Inflammatory macrophage treated with lipopolysaccharide for 1 hour (primary cell): ENCODE measurements at regions not wholly inside any gene's neighbourhood (a gene's known extent, or its start where the extent isn't known, plus 50 kb on each side); places are given as distances from the start of the nearest gene placed in this dataset.
A peak's percentile ranks its signal among the peaks of the same experiment; 100 is the strongest.

Experiments used
- DNase-seq, 2 donors: peaks; one replicate each; pipeline ENCODE4 v3.0.0-alpha.2; 2020 to 2022

DNA sequence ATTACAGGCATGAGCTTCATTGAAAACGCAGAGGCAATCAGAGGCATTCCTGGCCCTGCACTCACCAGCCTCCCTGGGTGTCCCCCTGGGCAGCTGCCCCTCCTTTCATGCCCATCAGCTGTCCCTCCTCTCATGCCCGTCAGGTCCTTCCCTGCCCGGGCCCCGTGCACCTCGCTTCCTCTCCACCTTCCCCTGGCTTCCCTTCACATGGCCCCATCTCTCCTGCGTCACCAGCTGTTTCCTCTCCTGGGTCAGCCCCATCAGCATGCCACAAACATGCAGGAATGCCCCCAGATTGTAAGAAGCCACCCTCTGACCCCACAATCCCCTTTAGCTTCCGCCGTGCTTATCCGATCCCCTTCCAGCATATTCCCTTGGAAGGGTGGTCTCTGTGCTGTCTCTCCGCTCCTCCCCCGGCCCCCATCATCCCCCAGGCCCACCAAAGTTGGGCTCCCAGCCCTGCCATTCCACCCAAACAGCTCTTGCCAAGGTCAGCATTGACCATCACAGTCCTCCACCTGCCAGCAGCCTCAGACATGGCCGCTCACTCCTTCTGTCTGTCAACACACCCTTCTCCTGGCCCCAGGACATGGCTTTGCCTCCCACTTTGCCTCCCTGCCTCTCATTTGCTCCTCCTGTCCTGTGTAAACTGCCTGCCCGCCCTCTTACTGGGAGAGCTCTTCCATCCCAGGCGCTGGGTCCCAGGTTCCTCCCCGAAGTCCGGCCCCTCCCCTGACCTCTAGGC, 98.6 kb upstream of the IER5L start:
- no peak for DNase-seq

DNA sequence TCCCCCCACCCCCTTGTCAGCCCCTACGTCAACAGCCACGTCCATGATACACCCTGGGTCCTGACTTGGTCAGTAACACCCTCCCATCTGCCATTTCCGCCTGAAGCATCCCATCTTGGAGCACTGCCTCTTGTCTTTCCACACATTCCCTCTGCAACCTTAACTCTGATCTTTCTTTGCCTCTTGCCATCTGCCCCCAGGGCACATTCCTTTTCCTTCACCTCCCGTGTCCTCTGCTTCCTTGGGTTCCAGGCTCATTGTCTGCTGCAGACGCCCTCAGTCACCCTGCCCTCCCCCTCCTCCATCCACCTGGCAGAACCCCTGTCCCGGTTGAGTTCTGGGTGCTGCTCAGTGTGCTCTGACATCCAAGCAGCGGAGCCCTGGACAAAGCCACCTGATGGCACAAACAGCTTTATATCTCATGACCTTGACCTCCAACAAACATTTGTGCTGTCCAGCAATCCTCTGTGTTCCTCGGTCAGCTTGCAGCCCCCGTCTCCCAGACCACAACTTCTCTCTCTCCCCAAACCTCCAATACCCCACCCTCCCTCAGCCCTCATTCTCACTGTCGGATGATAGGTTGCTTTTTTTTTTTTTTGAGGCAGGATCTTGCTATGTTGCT, 97.7 kb upstream of the IER5L start:
- DNase-seq = no peak

DNA sequence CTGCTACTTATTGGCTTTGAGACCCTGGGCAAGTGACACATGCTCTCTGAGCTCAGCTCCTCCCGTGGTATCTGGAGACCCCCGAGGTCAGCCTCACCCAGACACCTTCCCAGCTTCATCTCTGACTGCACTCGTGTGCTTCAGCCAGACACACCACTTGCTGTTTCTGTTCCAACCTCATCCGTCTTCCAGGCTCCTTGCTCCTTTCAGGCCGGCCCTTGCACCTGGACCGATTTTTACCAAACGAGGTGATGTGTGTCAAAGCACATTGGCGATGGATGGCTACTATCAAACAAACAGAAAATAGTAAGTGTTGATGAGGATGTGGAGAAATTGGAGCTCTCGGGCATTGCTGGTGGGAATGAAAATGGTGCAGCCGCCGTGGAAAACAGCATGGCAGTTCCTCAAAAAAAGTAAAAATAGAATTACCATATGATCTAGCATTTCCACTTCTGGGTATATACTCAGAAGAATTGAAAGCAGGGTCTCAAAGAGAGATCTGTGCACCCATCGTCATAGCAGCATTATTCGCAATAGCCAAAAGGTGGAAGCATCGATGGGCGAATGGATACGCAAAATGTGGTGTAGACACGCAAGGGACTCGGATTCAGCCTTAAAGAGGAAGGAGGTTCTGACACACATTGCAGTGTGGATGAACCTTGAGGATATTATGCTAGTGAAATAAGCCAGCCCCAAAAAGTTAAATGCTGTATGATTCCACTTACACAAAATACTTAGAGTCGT, 96.1 kb upstream of the IER5L start:
- DNase-seq = no peak

DNA sequence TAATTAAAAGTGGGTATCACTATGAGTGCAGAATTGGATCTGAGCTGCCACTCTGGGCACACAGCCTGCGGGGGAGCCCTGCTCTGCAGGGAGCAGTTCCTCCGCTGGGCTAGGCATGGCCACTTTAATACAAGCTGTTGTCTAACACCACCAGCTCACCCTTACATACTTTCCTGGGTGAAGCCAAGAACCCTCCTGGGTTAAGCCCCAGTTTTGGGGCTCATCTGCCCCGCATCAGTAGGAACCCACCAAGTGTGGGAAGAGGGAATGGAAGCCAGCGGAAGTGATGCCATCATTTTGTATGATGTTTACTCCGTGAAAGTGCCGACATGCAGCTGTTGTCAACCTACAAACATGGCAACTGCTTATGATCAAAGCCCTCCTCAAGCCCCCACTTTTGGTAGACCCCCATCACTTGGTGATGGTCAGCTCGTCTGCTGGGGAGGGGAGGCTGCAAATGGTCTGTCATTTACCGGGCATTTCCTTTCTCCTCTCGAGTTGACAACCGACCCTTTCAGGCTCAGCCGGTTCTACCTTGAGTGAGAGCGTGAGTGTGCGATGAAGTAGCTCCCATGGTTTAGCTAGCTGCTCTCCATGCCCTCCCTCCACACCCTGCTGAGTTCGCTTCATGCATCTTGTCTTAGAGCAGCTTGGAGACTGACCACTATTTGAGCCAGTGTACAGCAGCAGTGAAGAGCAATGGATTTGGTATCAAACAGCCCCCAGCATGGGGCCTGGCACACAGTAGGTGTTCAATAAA, 95.3 kb upstream of the IER5L start:
- no peak for DNase-seq

DNA sequence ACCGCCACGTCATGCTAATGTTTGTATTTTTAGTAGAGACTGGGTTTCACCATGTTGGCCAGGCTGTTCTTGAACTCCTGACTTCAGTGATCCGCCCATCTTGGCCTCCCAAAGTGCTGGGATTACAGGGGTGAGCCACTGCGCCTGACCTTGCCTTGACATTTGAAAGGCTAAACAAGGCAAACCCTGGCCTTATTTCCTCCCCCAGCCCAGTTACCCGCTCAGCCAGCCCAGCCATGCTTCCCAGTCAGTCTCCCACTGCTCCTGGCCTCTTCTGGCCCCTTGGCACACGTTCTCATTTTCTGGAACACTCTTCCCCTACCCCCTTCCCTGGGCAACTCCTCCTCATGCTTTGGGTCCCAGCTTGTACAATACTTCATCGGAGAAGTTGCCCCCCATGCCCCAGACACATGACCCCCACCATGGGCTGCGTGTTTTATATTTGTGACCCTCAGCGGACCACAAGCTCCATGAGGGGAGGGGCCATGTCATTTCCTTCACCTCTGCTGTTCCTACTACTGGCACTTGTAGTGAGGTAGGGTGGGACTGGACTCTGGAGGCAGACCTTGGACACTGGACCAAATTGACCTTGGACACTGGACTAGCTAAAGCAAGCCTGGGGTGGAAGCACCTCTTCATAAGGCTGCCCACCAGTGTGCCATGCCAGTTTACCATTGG, 94.4 kb upstream of the IER5L start:
- DNase-seq = no peak

DNA sequence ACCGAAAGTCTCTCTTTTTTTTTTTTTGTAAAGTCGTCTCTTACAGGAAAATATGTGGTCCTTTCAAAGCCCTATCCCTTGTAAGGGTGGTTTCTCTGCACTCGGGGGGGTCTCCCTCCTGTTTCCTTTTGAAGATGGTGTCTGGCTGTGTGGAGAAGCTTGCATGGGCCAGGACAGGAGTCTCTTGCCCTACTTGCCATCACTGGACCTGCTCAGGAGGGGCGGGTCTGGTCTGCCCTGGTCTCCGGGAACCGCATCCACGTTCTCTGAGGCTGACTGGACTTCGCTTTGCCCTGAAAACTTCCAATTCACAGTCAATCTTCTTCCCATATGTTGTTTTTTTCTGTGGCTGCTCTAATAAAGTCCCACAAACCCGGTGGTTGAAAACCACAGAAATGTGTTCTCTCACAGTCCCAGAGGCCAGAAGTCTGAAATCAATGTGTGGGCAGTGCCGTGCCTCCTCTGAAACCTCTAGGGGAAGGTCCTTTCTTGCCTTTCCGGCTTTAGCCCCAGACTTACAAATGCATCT, 92.9 kb upstream of the IER5L start:
- DNase-seq = peak; percentile 63 to 71

DNA sequence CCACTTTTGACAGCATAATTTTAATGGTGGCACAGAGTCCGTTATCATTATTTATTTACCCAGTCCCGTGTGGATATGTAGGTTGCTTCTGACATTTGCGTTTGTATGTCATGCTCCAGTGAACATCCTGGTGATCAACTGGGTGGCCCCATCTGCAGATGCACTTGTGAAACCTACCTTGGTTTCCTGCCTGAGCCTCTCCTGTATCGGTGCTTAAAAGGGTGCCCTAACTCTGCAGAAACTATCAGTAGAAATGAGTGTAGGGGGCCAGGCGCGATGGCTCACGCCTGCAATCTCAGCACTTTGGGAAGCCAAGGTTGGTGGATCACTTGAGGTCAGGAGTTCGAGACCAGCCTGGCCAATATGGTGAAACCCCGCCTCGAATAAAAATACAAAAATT, 92.1 kb upstream of the IER5L start:
- DNase-seq = no peak

DNA sequence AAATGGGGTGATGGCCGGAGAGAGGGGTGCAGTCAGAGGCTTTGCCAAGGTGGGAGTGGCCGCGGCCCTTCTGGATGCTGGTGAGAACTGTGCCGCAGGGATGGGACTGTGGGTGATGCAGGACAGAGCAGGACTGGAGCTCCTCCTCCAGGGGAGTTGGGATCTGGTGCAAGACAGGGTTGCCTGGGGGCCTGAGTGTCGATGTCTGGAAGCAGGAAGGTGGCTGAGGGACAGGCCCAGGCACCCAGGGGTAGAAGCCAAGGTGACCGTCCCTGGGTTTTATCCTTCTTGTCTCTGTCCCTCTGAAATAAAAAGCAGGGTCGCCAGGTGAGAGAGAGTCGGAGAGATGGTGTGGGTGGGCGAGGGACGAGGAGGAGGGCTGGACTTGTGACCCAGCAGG, 89.1 kb upstream of the IER5L start:
- no peak for DNase-seq

DNA sequence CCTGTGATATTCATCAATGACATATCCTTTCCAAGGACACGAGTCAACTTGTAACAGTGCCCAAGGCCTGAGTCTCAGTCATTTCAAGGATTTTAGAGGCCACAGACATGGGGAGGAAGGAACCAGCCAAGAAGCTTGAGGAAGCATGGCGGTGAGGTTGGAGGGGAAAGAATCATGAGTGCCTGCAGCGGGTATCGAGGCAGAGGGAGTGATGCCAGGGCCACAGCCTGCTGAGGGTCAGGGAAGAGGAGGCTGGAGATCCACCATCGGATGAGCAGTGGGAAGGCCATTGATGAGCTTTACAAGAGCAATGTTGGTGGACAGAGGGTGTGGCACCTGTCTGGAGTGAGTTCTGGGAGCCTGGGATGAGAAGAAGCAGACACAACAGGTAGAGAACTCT, 88.5 kb upstream of the IER5L start:
- no peak for DNase-seq

DNA sequence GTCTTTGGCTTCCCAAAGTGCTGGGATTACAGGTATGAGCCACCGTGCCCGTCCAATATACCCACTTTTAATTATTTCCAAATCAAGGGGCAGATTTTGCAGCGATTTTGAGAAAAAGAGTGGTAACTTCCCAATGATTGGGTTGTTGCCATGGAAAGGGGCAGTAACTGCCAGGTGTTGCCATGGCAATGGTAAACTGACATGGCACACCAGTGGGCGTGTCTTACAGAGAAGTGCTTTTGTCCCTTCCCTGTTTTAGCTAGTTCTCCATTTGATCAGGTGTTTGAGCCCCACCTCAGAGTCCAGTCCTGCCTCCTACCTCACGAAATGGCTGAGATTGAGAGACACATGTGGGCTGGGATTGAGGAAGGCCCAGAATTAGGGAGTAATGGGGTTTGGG, 86.3 kb upstream of the IER5L start:
- DNase-seq = no peak

DNA sequence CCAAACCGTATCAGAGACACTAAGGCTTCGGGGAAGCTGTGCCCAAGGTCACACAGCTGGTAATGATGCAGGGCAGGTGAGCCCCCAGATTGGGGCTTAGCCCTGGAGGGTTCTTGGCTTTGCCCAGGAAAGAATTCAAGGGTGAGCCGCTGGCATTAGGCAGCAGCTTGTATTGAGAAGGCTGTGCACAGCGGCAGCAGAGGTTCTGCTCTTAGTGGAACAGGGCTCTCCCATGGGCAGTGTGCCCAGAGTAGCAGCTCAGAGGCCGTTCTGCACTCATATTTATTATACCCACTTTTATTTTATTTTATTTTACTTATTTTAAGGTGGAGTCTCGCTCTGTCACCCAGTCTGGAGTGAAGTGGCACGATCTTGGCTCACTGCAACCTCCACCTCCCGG, 85.8 kb upstream of the IER5L start:
- no peak for DNase-seq

DNA sequence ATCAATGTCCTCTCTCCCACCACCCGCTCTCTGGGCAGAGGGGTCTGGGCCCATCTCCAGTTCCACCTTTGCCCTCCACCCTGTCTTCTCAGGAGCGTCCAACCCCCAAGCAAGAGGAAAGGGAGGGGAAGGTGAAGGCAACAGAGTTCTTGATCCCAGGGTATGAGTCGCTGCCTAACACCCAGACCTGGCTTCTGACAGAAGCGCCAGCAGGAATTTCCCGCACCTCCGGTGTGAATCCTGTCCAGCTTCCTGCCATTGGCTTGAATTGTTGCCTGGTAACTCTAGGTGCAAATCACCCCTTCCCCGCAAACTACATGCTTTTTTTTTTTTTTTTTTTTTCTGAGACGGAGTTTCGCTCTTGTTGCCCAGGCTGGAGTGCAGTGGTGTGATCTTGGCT, 84.2 kb upstream of the IER5L start:
- no peak for DNase-seq

DNA sequence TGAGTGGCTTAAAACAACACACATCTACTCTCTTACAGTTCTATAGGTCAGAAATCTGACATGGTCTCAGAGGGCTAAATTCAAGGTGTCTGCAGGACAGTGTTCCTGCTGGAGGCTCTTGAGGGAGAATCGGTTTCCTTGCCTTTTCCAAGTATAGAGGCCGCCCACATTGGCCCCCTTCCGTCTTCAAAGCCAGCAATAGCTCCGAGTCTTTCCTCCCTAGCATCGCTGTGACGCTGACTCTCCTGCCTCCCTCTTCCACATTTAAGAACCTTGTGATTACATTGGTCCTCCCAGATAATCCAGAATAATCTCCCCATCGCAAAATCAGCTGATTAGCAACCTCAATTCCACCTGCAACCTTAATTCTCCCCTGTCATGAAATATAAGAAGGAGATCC, 81.3 kb upstream of the IER5L start:
- DNase-seq = no peak

DNA sequence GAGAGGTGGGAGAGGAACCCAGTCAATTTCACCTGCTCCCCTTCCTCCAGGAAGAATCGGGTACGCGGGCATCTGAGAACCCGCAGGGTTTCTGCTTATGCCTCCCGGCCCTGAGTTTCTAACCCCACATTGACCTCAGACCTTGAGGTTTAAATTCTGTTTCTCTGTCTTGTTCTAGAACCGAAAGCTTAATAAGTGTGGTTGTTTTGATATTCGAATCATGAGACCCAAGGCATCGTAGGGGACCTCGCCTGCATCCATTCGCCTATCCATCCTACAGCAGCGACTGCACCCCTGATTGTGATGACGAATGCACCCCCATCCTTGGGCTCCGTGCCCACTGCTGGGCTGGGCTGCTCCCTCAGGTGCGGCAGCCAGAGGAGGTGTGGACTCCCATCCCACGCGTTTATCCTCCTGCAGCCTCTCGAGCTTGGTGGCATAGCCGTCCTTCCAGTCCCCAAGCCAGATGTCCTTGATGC, 80.8 kb upstream of the IER5L start:
- no peak for DNase-seq

DNA sequence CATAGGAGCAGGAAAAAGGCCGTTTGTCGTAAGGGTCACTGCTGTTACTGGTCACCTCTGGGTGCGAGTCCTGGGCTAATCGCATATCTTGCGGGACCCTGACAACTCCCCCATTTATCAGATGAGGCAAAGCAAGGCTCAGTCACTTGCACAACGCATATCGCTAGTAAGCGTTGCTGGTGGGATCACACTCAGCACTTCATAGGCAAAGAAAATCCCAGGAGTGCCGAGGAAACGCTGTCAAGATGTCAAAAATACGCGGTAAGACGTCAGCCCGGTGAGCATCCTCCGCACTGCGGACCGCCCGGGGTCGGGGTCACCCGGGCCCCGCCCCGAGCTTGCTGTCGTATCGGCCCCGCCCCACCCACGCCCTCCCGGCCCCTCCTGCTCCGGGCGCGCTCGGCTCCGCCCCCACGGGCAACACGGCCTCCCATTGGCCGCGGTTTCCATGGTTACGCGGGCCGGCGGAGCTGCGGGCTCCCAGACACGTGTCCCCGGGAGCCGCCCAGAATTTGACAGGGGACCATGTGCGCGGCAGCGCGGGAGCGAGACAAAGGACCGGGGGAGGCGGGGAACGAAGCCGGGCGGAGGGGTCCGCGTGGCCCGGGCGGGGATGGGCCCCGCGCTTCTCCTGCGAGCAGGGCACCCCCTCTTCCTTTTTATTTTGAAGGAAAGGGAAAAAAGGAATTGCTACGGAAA, 80.2 kb upstream of the IER5L start:
- DNase-seq = peak; percentile 73 to 82

DNA sequence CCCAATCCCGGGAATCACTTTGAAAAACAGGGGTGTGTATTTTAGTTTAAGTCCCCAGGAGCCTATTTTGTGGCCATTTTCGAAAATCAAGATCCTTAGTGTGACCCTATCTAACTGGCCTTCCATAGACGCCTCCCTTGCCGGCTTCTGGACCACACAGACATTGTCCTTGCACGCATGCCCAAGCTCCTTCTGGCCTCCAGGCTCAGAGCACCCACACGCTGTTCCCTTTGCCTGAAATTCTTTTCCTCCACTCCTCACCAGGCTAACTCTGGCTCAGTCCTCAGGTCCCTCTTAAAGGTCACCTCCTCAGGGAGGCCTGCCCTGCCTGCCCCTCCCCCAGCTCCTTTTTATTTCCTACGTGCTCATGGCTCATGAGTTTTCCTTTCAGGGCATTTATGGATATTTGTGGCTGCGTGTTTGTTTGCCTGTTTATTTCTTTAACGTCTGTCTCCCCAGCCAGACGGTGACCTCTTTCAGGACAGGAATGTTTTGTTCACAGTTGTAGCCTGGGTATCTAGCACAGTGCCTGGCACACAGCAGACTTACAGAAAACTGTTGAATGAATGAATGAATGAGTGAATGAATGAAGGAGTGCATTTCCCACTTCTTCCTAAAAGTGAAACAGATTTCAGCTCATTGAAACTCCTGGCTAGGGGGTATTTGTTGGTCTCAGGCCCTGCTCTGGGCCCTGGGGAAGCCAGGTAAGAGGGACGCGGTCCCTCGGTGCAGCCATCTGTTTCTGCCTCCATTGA, 79.1 kb upstream of the IER5L start:
- no peak for DNase-seq

DNA sequence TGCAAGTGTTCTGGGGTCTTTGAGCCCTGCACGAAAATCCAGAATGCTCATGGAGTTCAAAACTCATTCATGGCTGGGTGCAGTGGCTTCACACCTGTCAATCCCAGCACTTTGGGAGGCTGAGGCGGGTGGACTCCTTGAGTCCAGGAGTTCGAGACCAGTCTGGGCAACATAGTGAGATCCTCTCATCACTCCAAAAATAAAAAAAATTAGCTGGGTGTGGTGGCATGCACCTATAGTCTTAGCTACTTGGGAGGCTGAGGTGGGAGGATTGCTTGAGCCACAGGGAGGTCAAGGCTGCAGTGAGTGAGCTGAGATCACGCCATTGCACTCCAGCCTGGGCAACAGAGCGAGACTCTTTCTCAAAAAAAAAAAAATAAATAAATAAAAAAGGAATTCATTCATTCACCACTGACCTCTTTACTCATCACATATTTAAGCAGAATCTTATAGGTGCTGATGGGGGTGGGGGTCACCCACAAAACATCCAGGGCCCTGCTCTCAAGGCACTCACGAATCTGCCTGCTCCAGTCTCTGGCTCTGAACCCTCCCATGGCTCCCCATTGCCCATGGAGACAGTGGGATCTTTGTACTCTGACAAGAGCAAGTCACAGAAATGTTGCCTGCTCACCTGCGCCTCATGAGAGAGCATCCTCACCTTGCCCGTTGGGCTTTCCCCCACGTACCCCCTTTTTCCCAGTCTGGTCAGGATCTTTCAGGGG, 76.7 kb upstream of the IER5L start:
- no peak for DNase-seq

DNA sequence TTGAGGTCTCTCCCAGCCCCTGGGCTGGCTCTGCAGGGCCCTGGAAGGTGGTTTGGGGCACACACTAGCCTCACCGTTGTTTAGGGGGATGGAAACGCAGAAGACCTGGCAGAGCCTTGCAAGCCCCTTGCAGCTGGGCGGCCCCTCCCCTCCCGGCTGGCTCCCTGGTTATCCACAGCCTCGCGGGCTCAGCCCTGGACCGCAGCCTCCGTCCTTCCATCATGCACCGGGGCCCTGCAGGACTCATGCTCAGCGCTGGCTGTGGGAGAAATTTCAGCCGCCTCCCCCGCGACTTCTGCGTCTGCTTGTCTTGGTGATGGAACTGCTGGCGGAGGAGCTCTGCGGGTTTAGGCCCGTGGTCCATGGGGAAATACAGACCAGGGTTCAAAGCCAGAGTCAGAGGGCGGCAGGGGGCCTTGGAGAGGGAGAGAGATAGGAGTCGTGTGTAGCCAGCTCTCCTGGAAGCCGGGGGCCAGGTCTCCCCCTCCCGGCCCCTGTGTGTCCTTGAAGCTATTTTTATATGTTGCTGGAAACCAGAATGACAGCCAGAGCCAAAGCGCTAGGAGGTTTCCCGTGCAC, 75.8 kb upstream of the IER5L start:
- DNase-seq = no peak

DNA sequence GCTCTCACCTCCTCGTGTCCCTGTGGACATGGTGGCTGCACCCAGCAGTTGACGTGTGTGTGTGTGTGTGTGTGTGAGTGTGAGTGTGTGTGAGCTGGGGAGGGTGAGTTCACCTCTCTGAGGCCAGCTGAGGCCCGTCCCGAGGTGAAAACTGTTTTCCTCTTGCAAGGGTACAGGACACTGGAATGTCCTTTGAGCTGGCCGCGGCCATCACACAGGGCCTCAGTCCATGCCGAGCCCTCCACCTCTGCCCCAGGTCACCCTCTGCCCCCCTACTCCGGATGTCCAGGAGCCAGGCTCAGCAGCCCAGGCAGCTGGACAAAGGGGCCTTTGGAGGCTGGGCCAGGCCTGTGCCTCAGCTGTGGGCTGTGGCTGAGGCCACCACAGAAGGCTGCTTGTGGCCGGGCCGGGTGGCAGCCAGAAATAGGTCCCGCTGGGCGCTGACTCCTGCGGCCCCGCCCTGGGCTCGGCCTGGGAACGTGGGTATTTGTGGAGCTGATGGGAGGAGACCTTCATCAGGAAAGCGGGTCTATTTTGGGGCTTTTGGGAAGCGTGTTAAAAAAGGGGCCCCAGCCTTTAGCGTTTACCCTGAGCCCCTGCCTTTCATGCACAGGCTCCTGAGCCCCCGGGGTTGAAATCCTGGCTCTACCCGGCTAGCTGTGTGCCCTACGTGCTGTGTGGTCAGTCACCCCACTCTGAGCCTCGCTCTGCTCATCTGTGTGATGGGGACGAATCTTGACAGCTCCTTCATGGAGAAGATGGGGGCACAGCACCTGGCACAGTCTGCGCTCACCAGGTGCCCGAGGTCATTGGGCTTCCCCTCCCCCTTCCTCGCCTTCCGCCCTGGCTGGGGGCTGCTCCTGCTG, 75.1 kb upstream of the IER5L start:
- no peak for DNase-seq
